Astrocyte (in vitro differentiated cells and primary cell): ENCODE measurements at regions not wholly inside any gene's neighbourhood (a gene's known extent, or its start where the extent isn't known, plus 50 kb on each side); places are given as distances from the start of the nearest gene placed in this dataset.

Experiments used
- DNase-seq: peaks from one replicate; pipeline ENCODE4 v3.0.0-alpha.2; 2010; ENCODE audit warnings: low read depth
- FAIRE-seq: peaks from 2 replicates; lab custom pipeline; 2011; peaks lifted over from hg19 to GRCh38; lab: Jason Lieb, UNC
- H2AFZ ChIP-seq: 2 replicates; pipeline ENCODE4 v1.6.0; 2012; ENCODE audit warnings: low read depth, low read length, inconsistent platforms
- H3K27ac ChIP-seq: 2 replicates; pipeline ENCODE4 v1.5.1; 2011; ENCODE audit warnings: low read depth, low read length, inconsistent platforms
- H3K27me3 ChIP-seq: 2 replicates; pipeline ENCODE4 v1.6.0; 2011; ENCODE audit warnings: low read length, inconsistent platforms; ENCODE audit not compliant: insufficient read depth
- H3K36me3 ChIP-seq: 2 replicates; pipeline ENCODE4 v1.5.1; 2011; ENCODE audit warnings: low read length, inconsistent platforms; ENCODE audit not compliant: insufficient read depth
- H3K4me1 ChIP-seq: 2 replicates; pipeline ENCODE4 v1.5.1; 2011; ENCODE audit warnings: low read length, inconsistent platforms; ENCODE audit not compliant: insufficient read depth
- H3K4me2 ChIP-seq: 2 replicates; pipeline ENCODE4 v1.6.0; 2012; ENCODE audit warnings: low read length, inconsistent platforms
- H3K4me3 ChIP-seq: 2 replicates; pipeline ENCODE4 v1.5.1; 2011; ENCODE audit warnings: low read depth, mild to moderate bottlenecking, low read length, inconsistent platforms; ENCODE audit not compliant: insufficient read depth
- H3K79me2 ChIP-seq: 2 replicates; pipeline ENCODE4 v1.6.0; 2012; ENCODE audit warnings: mild to moderate bottlenecking, low read length, inconsistent platforms; ENCODE audit not compliant: insufficient read depth
- H3K9ac ChIP-seq: 2 replicates; pipeline ENCODE4 v1.6.0; 2012; ENCODE audit warnings: mild to moderate bottlenecking, low read length, inconsistent platforms
- H3K9me3 ChIP-seq: 2 replicates; pipeline ENCODE4 v1.5.1; 2012; ENCODE audit warnings: low read depth, mild to moderate bottlenecking, low read length, inconsistent platforms; ENCODE audit not compliant: insufficient read depth
- H4K20me1 ChIP-seq: 2 replicates; pipeline ENCODE4 v1.6.0; 2012; ENCODE audit warnings: low read length, inconsistent platforms; ENCODE audit not compliant: insufficient read depth
- H3K27ac Mint-ChIP-seq: one replicate; pipeline ENCODE4 v1.8.0; 2021; ENCODE audit warnings: mild to moderate bottlenecking, mixed read lengths; ENCODE audit not compliant: unreplicated experiment
- H3K27me3 Mint-ChIP-seq: one replicate; pipeline ENCODE4 v1.8.0; 2021; ENCODE audit warnings: low read depth, mixed read lengths; ENCODE audit not compliant: unreplicated experiment
- H3K36me3 Mint-ChIP-seq: one replicate; pipeline ENCODE4 v1.8.0; 2021; ENCODE audit warnings: low read depth, mixed read lengths; ENCODE audit not compliant: unreplicated experiment
- H3K4me1 Mint-ChIP-seq: one replicate; pipeline ENCODE4 v1.8.0; 2021; ENCODE audit warnings: low read depth, mixed read lengths; ENCODE audit not compliant: unreplicated experiment
- H3K4me3 Mint-ChIP-seq: one replicate; pipeline ENCODE4 v1.8.0; 2021; ENCODE audit warnings: mild to moderate bottlenecking, moderate library complexity, mixed read lengths; ENCODE audit not compliant: unreplicated experiment
- H3K9me3 Mint-ChIP-seq: one replicate; pipeline ENCODE4 v1.8.0; 2021; ENCODE audit warnings: mild to moderate bottlenecking, mixed read lengths; ENCODE audit not compliant: unreplicated experiment
- EZH2 ChIP-seq: IDR thresholded peaks from 2 replicates; pipeline ENCODE4 v1.6.1; 2012; ENCODE audit warnings: mild to moderate bottlenecking, low read length, inconsistent platforms; ENCODE audit not compliant: insufficient read depth
- TF ChIP-seq, protein P1 (sequence below): IDR thresholded peaks from 2 replicates; pipeline ENCODE4 v1.5.1; 2011; ENCODE audit warnings: low read depth, mild to moderate bottlenecking, inconsistent platforms, low read length, moderate library complexity; ENCODE audit not compliant: insufficient read depth

DNA sequence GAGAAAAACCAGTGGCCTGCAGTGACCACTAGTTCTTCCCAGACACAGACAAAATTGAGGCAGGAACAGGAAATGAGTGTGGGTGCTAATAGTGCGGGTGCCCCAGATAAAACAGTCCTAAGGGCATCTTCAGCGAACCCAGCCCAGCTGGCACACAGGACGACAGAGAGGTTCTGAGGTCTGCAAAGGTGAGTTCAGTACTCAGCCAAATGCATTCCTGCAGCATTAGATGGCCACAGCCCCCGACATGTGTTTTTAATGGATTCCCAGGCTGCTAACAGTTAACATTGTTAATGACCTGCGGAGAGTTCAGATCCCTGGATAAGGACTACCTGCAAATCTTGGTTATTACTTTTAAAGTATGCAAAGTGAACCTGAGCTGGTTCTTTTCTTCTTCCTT, 196.0 kb downstream of the HIBADH start:
- Mint-ChIP-seq H3K9me3 (no peaks in the 10 kb centered on the region), H3K27me3 (peaks cover 24% of the 10 kb centered on the region), H3K4me1 (no peaks in the 10 kb centered on the region), H3K36me3 (no peaks in the 10 kb centered on the region), H3K4me3 (no peak overlapping the region), H3K27ac (no peak overlapping the region)
- DNase-seq = no peak
- H3K79me2 ChIP-seq = no peaks in the 10 kb centered on the region
- H3K4me2 ChIP-seq = no peak overlapping the region
- no peak for TF ChIP-seq EZH2
- TF ChIP-seq, protein P1, sequence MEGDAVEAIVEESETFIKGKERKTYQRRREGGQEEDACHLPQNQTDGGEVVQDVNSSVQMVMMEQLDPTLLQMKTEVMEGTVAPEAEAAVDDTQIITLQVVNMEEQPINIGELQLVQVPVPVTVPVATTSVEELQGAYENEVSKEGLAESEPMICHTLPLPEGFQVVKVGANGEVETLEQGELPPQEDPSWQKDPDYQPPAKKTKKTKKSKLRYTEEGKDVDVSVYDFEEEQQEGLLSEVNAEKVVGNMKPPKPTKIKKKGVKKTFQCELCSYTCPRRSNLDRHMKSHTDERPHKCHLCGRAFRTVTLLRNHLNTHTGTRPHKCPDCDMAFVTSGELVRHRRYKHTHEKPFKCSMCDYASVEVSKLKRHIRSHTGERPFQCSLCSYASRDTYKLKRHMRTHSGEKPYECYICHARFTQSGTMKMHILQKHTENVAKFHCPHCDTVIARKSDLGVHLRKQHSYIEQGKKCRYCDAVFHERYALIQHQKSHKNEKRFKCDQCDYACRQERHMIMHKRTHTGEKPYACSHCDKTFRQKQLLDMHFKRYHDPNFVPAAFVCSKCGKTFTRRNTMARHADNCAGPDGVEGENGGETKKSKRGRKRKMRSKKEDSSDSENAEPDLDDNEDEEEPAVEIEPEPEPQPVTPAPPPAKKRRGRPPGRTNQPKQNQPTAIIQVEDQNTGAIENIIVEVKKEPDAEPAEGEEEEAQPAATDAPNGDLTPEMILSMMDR = no peak
- no peaks in the 10 kb centered on the region for H3K27me3 ChIP-seq
- no peak overlapping the region for H2AFZ ChIP-seq
- no peaks in the 10 kb centered on the region for H3K9me3 ChIP-seq
- H3K4me3 ChIP-seq = no peak overlapping the region
- H4K20me1 ChIP-seq = no peaks in the 10 kb centered on the region
- no peak overlapping the region for H3K9ac ChIP-seq
- H3K36me3 ChIP-seq = no peaks in the 10 kb centered on the region
- H3K27ac ChIP-seq = no peak overlapping the region
- no peak for FAIRE-seq
- H3K4me1 ChIP-seq = no peaks in the 10 kb centered on the region

DNA sequence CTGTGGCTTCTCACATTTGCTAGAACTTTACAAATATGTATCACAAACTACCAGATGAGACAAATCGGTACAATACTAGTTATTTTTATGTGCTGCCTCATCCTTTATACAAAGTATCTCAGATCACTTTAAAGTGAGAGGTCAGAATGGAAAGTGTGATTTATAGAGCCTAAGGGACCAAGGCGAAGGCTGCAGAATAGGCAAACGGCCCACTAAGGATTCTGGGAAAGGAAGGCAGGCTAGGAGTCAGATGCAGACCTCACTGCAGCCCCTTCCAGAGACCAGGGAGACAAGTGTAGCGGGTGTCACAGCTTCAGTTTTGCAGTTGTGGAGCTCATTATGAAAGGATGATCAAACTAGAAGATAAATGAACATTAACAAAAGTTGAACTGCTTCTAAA, 190.6 kb downstream of the HIBADH start:
- H3K4me1 Mint-ChIP-seq = no peaks in the 10 kb centered on the region
- H3K9ac ChIP-seq = no peak overlapping the region
- H3K27me3 Mint-ChIP-seq = peaks cover 5% of the 10 kb centered on the region
- no peak overlapping the region for H3K27ac Mint-ChIP-seq
- no peaks in the 10 kb centered on the region for H3K36me3 Mint-ChIP-seq
- H3K79me2 ChIP-seq = no peaks in the 10 kb centered on the region
- no peaks in the 10 kb centered on the region for H3K27me3 ChIP-seq
- H3K9me3 Mint-ChIP-seq = peaks cover 4% of the 10 kb centered on the region
- no peaks in the 10 kb centered on the region for H3K4me1 ChIP-seq
- H3K4me3 ChIP-seq = no peak overlapping the region
- no peaks in the 10 kb centered on the region for H3K9me3 ChIP-seq
- DNase-seq = no peak
- H2AFZ ChIP-seq = no peak overlapping the region
- FAIRE-seq = no peak
- H3K4me2 ChIP-seq = no peak overlapping the region
- no peaks in the 10 kb centered on the region for H3K36me3 ChIP-seq
- no peak overlapping the region for H3K4me3 Mint-ChIP-seq
- no peaks in the 10 kb centered on the region for H4K20me1 ChIP-seq
- TF ChIP-seq, protein P1 = no peak
- no peak for TF ChIP-seq EZH2
- H3K27ac ChIP-seq = no peak overlapping the region
